Retina (tissue), 1 donor: ENCODE measurements at regions not wholly inside any gene's neighbourhood (a gene's known extent, or its start where the extent isn't known, plus 50 kb on each side); places are given as distances from the start of the nearest gene placed in this dataset.
"Not testable (repeated sequence)": the region's sequence is repeated elsewhere in the genome, so short reads cannot be mapped to it uniquely, and the experiment has no call there.

ENCODE experiments used
- DNase-seq: peaks from one replicate; pipeline ENCODE4 v3.0.0-alpha.2; 2016

DNA sequence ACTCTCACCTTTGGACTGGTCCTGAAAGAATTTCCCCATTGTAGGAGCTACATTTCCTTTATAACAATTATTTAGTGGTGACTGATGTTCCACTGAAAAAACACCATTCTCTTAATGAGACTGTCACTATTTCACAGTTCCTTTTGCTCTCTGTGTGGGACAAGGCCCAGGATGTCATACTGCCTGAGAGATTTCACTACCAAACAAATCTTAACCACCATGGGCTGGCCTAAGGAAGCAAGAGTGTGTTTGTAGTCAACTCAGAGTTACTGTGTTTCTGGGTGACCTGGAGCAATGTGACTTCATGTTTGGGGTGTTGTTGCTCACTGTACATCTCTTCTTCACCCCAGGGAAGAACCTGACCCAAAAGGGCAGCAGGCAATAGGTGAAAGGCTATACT, 50.1 kb upstream of the ZNF608 start:
- no peak for DNase-seq

GRCh38 chr5:124797665-124798087, 51.2 kb upstream of the ZNF608 start:
- DNase-seq, result no peak

DNA sequence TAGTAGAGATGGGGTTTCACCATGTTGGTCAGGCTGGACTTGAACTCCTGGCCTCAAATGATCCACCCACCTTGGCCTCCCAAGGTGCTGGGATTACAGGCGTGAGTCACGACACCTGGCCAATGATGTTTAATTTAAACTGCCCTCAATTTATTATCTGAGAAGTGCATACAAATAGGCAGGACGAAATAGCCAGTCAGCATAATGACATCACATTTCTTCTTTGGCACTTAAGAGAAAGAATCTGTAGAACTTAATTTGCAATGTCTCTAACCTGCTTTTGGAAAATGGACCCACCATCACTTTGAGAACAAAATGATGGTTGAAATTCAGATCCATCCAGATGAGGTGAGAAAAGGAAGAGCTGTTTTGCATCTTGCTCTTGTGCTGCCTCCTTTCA, 52.5 kb upstream of the ZNF608 start:
- no peak for DNase-seq

DNA sequence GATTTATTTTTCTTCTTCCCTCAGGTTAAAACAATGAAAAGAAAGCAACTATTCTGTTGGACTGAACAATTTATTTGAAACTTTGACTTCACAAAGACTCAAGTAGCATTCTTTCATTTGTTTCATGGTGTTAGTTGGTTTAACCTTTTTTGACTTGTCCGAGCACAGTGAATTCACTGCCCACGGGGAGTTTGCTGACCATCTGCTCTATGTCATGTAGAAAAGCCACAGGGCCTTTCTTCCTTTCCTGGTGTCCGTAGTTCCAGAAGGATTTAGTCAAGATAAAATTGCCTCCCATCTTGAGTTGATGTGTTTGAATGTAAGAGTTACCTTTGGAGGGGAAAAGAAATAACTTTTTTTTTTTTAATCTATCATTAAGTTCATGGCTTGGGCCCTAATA, 55.1 kb upstream of the ZNF608 start:
- no peak for DNase-seq

DNA sequence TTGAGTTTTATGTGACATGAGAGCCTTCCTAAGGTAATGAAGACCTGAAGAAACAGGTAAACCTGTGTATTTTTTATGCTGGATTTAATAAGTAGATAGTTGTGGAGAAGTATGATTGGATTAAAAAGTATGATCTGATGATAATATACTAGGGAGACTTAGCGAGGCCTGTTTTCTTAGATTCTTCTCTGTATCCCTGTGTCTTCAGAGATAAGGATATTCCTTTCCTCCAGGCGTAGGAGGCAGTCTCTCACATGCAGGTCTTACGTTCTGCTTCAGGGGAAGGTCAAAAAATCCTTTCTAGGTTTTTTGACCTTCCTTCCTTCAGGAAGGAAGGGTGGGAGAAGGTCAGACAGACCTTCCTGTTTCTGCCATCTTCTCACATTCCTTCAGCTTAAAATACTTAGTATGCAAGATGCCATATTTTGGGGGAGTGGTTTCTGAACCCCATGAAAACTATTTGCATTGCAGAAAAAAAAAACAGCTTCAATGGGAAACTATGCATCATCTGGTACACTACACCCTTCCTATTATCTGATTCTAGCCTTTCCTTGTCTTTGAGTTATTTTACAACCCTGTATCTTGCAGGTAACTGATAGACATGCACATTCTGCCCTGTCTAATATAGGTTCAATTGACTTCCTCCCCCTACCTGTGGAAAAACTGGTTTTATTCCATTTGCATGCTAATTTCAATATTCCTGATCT, 57.3 kb upstream of the ZNF608 start:
- no peak for DNase-seq

DNA sequence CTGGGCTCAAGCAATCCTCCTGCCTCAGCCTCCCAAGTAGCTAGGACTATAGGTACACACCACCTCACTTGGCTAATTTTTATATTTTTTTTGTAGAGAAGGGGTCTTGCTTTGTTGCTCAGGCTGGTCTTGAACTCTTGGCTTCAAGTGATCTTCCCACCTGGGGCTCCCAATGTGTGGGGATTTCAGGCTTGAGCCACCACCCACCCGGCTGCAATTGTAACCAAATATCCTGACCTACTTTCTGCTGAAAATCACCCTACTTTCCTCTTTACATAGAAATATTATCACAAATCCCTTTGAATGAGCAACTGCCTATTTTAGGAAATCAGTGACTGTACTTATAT, 59.6 kb upstream of the ZNF608 start:
- no peak for DNase-seq

- peak; percentile 84 for DNase-seq
These were observed 60.1 kb upstream of the ZNF608 start for GRCh38 chr5:124806373-124807077.

GRCh38 chr5:124808842-124809268, 62.4 kb upstream of the ZNF608 start:
- DNase-seq, result no peak

- DNase-seq, result no peak
These were observed 64.1 kb upstream of the ZNF608 start for GRCh38 chr5:124810396-124811006.

DNA sequence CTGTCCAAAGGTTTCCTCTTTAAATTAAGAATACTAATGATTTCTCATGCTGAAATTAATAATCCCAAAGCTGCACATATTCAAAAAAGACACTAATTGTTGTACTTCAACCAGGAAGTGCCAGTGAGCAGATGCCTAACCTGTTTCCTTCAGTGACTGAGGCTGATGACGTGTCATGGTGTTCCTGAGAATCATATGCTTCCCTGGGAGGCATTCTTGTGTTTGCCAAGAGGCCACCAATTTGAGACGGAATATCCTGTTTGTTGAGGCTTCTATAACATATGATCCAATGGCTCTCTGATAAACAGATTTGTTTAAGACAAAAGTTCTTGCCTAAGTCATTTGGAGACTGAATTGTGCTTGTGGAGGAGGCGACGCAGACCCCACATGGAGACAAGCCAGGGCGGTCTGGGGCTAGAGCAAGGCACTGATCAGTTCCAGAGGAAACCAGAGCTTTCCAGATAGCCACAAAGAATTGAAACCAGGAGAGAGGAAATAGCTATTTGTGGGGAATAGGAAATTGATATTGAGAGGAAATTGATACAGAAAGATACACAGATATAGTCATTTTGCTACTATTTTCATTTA, 66.4 kb upstream of the ZNF608 start:
- DNase-seq, result no peak

DNA sequence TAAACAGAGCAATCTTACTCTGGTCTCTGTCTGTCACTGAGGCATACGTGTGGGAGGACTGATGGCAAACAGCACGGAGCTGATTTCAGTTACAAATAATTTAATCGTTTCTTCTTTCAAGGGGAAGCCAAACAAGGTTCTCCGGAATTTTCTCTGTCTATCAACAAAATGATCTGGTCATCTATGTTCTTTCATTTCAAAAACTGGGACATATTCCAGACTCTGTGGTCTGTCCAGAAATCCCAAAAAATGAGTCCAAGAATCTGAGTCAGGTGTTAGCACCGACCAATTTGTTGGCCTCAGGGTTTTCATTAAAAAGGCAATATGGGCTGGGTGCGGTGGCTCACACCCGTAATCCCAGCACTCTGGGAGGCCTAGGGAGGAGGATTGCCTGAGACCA, 69.9 kb upstream of the ZNF608 start:
- DNase-seq, result no peak

- DNase-seq, result no peak
These were observed 72.8 kb upstream of the ZNF608 start for GRCh38 chr5:124819201-124819600.

- no peak for DNase-seq
These were observed 76.2 kb upstream of the ZNF608 start for GRCh38 chr5:124822647-124823046.

DNA sequence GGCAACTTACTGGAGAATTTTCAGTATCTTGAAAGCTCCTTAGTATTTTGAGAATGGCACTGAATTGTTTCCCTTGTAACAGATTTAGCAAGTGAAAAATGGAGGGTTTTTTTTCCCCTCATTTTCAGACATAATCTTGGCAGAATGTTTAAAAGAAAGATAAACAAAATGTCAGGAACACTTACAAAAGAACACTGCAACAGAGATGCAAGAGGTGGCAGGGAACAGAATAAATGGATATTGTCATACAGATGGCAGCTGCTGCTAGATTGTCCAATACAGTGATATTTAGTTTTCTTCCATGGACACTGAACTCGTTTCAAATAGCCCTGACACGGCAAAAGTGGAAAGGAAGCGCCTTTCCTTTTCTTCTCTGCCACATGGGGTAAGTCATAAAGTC, 76.9 kb upstream of the ZNF608 start:
- no peak for DNase-seq

DNA sequence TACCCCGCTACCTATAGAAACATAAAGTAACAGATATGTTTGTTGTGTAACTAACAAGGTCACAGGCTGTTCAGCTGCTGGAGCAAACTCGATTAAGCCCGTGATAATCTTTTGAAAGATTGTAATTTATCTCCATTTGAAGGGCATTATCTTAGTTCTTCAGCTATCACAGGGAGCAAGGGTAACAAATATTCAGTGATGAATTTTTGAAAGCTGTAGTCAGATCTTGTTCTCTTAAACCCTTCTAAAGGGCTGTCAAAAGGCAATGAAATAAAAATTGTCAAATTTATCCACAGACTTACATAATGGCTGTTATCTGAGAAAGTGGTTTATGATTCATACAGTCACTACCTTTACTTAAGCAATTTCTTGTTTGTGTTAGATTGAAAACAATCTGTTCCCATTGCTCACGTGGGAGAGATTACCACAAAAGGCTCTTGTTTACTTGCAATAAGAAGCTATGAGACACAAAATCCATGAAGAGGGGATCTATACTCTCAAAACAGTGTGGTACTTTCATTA, 78.3 kb upstream of the ZNF608 start:
- DNase-seq, result no peak

DNA sequence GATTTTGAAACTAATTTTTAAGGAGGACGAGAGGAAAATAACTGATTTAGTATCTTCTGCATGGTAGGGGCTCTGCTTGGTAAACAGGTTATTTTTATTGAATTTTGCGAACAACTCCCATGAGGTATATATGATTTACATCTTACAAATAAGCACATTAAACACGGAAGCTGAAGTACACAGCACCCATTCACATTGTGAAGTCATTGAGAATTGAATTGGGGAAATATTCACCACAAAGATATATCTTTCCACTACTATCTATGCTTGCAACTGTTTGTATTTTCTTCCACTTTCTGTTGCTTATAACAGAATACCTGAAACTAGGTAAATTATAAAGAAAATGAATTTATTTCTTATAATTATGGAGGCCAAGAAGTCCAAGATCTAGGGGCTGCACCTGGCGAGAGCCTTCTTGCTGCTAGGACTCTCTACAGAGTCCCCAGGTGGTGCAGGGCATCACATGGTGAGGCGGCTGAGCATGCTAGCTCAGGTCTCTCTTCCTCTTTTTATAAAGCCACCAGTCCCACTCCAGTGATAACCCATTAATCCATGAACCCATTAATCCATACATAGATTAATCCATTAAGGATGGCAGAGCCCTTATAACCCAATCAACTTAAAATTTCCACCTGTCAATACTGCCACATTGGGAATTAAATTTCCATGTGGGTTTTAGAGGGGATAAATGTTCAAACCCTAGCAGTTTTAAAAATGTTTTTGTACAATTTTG, 79.0 kb upstream of the ZNF608 start:
- no peak for DNase-seq

DNA sequence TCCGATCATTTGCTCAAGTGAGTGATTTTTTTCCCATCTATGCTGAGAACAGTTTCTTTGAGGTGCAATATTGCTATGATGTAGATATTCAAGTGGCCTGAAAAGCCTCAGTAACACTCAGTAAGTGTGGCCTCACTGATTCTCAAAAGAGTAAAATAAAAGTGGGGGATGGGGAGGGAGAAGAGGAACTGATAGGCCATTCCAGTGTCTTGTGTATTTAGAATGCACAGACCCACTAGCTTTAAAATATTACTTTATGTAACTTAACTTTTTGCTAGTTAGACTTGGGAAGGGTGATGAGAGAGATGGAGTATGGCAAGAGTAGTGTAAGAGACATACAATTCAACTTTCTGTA, 79.5 kb upstream of the ZNF608 start:
- no peak for DNase-seq

DNA sequence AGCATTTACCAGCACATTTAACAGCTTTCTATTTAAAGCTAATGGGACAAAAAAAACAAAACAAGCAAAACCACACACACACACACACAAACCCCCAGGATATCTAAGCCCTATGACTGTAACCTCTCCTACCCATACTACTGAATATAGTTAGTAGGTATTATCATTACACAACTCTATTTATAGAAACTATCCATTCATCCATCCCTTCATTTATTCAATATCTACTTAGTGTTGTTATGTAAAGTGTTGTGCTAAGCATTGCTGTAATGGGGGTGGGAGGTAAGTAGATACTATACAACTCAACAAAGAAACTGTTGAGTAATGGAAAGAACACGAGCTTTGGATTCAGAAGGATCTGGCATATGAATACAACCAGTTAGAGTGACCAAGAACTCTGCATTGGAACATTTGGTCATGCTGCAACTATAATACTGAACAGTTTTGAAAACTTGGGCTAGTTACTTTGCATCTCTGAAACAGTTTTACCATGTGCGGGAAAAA, 82.3 kb upstream of the ZNF608 start:
- DNase-seq, result no peak

DNA sequence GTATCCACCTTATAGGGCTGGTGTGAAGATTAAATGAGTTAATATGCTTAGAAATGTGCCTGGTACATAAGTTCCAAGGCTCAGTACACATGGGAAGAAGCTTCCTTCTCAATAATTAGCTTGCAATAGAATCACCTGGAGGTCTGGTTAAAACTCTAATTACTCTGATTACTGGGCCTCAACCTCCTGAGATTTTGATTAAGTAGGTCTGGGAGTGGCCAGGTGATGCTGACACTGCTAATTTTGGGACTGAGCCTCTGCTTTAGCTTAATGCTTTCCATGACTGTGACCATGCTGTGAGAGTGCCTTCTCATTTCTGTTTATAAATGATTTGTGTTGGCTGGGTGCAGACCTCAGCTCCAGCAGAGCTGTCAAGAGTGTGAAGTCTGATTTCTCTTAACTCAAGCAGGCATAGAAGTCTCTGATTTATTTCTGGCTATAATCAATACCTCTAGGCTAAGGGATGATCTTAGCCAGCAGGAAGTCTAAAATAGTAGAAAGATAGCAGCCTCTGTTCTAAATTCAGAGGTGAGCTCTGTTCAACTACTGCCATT, 85.3 kb upstream of the ZNF608 start:
- DNase-seq, result no peak

DNA sequence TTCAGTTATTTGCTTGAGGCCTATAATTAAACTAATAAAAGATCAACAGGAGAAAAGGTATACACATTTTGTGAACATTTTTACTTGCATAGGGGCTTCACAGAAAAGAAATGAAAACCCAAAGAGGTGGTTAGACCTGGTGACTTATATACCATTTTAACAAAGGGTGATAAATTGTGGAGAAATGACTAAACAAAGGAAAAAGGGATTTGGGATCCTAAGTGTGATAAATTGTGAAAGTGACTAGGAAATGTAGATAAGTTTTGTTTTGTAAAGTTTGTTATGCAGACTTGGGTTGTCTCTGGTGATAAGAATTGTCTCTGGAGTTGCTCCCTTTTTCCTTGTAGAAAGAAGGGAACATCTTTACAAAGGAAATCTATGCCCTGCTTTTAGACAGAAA, 86.1 kb upstream of the ZNF608 start:
- no peak for DNase-seq

DNA sequence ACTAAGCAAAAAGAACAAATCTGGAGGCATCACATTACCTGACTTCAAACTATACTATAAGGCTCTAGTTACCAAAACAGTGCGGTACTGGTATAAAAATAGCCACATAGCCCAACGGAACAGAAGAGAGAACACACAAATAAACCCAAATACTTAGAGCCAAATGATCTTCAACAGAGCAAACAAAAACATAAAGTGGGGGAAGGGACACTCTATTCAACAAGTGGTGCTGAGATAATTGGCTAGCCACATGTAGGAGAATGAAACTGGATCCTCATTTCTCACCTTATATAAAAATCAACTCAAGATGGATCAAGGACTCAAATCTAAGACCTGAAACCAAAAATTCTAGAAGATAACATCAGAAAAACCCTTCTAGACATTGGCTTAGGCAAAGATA, 89.9 kb upstream of the ZNF608 start:
- DNase-seq, result not testable (repeated sequence)

DNA sequence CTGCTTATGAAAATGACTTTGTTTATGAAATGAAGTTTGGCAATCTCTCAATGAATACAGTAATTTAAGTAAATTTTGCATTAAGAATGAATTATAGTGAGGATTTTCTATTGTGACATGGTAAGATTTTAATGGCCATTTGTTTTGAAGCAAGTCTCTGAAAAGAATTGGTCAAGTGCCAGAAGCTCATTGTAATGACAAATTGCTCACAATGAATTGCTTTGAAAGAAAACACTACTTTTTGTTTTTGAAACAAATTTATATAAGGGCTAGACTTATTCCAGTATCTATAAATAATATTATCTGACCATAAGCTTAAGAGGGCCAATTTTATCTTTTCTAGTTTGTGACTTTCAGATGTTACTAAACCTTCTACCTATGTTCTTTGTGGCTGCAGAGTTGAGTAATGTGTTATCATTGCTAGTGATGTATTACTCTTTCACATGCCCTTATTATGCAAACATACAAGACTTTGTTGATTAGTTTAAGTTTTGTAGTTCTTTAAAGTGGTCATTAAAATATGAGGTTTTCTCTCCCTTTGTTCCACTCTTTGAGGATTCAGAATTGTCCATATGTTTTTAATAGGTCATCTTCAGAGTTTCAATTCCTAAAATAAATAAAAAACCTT, 93.0 kb upstream of the ZNF608 start:
- no peak for DNase-seq
